Transverse colon (tissue), 1 donor: ENCODE measurements at regions not wholly inside any gene's neighbourhood (a gene's known extent, or its start where the extent isn't known, plus 50 kb on each side); places are given as distances from the start of the nearest gene placed in this dataset.

ENCODE experiments used
- EP300 ChIP-seq: sonication (generic); formaldehyde crosslinking; IDR thresholded peaks from one replicate; pipeline ENCODE4 v1.6.1; 2017; ENCODE audit warnings: antibody characterized with exemption, low read depth
- POLR2A ChIP-seq: fragments of 450-650 bp; IDR thresholded peaks from one replicate; pipeline ENCODE4 v1.6.1; 2016; ENCODE audit warnings: antibody characterized with exemption, mild to moderate bottlenecking, moderate library complexity

DNA sequence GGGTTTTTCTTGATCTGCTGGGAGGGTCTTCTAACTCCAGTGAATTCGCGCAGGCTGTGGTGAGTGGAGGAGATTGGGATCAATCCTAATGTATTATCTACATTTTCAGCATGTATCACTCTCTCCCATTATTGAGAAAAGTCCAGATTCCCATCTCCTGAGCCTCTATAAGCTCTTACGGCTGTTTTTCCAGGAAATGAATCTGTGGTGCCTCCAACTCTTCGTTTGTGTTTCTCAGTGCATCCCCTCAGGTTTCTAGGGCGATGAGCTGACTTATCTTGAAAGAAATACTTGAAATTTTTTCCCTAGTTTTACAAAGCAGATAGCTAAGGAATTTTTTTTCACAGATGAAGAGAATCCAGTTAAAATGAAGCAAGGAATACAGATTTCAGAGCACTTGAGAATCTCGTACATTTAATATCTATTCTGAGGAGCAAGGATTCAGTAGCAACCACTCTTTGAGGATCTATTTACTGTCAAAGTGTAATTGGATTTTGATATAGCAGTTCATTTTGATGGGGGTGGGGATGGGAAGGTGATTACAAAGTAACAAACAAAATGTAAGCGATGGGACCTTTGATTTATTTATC, 138.7 kb downstream of the BRMS1L start:
- TF ChIP-seq EP300, result no peak
- no peak for TF ChIP-seq POLR2A
